Epithelial cell of esophagus (primary cell): ENCODE measurements at regions not wholly inside any gene's neighbourhood (a gene's known extent, or its start where the extent isn't known, plus 50 kb on each side); places are given as distances from the start of the nearest gene placed in this dataset.

Source experiments
- DNase-seq: peaks from one replicate; pipeline ENCODE4 v3.0.0; 2010; ENCODE audit warnings: low read depth
- H3K4me3 ChIP-seq: 2 replicates; pipeline ENCODE4 v1.5.1; 2011; ENCODE audit warnings: mild to moderate bottlenecking, low read length, control low read depth
- TF ChIP-seq, protein P1 (sequence below): IDR thresholded peaks from 2 replicates; pipeline ENCODE4 v1.5.1; 2011; ENCODE audit warnings: low read depth, mild to moderate bottlenecking, low read length, control low read depth, inconsistent platforms; ENCODE audit not compliant: insufficient read depth; ENCODE audit errors: missing control alignments

DNA sequence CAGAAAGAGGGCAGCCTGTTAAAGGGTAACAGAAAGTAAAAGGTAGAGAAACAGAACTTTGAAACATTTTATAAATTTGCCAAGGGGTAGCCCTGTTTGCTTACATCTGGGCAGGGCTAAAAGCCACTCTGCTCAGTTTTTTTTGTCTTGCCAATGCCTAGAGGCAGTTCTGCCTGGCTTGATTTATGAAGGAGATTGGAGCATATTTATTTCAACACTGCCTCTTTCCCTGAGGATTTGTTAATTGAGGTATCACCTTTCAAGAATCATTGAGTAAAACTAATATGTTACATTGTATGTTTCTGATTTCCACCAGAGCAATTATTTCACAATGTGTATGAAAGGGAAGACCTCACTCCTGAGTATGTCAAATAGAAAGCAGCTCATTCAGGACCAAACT lies 160.8 kb downstream of the GXYLT1 start:
- DNase-seq = no peak
- TF ChIP-seq, protein P1, sequence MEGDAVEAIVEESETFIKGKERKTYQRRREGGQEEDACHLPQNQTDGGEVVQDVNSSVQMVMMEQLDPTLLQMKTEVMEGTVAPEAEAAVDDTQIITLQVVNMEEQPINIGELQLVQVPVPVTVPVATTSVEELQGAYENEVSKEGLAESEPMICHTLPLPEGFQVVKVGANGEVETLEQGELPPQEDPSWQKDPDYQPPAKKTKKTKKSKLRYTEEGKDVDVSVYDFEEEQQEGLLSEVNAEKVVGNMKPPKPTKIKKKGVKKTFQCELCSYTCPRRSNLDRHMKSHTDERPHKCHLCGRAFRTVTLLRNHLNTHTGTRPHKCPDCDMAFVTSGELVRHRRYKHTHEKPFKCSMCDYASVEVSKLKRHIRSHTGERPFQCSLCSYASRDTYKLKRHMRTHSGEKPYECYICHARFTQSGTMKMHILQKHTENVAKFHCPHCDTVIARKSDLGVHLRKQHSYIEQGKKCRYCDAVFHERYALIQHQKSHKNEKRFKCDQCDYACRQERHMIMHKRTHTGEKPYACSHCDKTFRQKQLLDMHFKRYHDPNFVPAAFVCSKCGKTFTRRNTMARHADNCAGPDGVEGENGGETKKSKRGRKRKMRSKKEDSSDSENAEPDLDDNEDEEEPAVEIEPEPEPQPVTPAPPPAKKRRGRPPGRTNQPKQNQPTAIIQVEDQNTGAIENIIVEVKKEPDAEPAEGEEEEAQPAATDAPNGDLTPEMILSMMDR = no peak
- no peak overlapping the region for H3K4me3 ChIP-seq

DNA sequence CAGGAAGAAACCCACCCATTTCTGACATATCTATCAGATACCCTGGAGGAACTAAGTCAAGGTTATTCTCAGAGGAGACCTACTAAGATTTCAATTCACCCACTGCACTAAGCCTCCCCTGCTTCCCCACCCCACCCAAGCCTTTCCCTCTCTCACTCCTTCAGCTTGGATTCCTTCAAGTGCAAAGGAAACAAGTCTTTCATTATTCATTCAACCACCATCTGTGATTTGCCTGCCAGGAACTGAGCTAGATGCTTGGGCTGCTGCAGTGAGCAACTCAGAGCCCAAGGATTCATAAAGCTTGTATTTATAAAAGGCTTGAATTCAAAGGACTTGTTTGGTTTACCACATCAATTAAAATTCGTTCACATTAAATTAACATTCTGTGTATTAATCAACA lies 161.3 kb downstream of the GXYLT1 start:
- no peak overlapping the region for H3K4me3 ChIP-seq
- TF ChIP-seq, protein P1 = no peak
- DNase-seq = no peak

- TF ChIP-seq, protein P1 = no peak
- peak; percentile 56 for DNase-seq
- H3K4me3 ChIP-seq = no peak overlapping the region
Measured at GRCh38 chr12:41981758-41982157, 162.9 kb downstream of the GXYLT1 start.

DNA sequence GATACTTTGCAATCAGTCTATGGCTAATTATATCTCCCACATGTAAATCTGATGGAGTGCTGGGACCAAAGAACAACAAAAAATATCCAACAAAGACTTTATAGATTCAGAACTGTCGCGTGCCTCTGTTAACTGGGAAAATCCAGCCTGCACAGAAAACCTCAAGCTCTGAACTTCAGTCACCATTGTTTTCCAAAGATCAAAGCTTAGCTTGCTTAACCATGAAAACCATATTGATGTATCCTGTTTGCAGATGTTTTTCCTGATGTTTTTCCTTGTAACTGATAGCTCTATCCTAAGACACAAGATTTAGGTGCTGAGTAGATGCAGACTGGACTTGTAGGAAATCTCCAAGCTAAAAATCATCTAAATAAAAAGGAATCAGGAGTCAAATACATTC lies 163.7 kb downstream of the GXYLT1 start:
- TF ChIP-seq, protein P1 = no peak
- H3K4me3 ChIP-seq = no peak overlapping the region
- DNase-seq = no peak

DNA sequence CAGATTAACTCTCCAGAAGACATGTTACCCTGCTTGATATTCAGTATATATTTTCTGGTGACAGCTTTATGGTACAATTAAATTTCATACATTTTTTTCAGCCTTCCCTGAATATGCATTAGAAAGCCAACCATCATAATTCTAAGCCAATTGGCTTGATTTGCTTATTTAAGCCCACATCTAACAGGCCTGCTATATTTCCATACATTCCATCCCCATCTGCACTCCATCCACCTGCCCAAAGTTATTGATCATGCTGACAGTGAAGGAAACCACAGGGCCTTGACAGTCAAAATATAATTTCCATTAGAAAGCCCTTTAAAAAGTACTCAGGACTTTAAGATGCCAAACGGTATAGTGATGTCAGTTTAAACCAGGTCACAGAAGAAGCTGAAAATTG lies 164.3 kb downstream of the GXYLT1 start:
- TF ChIP-seq, protein P1 = no peak
- no peak for DNase-seq
- H3K4me3 ChIP-seq = no peak overlapping the region

DNA sequence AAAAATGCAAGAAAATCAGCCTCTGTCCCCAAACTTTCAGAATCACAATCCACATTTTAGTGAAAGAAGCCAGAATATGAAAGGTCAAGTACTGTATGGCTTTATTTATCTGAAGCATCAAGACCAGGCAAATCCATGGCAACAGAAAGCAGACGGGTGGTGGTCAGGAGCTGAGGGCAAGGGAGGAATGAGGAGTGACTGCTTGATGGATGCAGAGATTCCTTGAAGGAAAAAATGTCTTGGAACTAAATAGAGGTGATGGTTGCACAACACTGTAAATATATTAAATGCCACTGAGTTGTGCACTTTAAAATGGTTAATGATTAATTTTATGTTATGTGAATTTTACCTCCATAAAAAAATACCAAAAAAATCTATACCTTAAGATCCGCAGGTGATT lies 165.1 kb downstream of the GXYLT1 start:
- DNase-seq = no peak
- TF ChIP-seq, protein P1 = no peak
- H3K4me3 ChIP-seq = no peak overlapping the region

DNA sequence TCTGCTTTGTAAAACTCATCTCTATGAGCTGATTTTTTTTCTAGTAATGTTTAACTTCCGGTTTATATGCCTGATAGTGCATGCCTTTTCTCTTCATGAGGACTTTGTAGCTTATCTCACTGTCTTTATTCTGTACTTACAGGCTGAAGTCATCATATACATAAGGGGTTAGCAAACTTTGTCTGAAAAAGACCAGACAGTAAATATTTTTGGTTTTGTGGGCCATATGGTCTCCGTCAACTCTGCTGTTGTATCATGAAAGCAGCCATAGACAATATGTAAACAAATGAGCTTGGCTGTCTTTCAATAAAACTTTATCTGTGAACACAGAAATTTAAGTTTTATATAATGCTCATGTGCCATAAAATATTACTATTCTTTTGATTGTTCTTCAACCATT lies 172.1 kb downstream of the GXYLT1 start:
- TF ChIP-seq, protein P1 = no peak
- DNase-seq = no peak
- no peak overlapping the region for H3K4me3 ChIP-seq
